Cardiac muscle cell (in vitro differentiated cells and primary cell): ENCODE measurements at regions not wholly inside any gene's neighbourhood (a gene's known extent, or its start where the extent isn't known, plus 50 kb on each side); places are given as distances from the start of the nearest gene placed in this dataset.

Experiments
- DNase-seq, 2 donors: peaks; one replicate each; pipeline versions ENCODE4 v3.0.0 to v3.0.0-alpha.2; 2010 to 2017; ENCODE audit warnings: low read depth in 1 of 2, low spot score in 1 of 2
- H3K27ac ChIP-seq: fragments of 200-600 bp; sonication (generic); 2 replicates; pipeline ENCODE4 v1.5.1; 2016
- H3K27me3 ChIP-seq: fragments of 200-600 bp; sonication (generic); 2 replicates; pipeline ENCODE4 v1.6.0; 2016; ENCODE audit warnings: control low read depth
- H3K36me3 ChIP-seq: fragments of 200-600 bp; sonication (generic); 2 replicates; pipeline ENCODE4 v1.5.1; 2016; ENCODE audit warnings: control low read depth
- H3K4me1 ChIP-seq: fragments of 200-600 bp; sonication (generic); 2 replicates; pipeline ENCODE4 v1.8.1; 2017; ENCODE audit warnings: low read depth, mild to moderate bottlenecking, mixed run types
- H3K4me3 ChIP-seq: fragments of 200-600 bp; sonication (generic); 2 replicates; pipeline ENCODE4 v1.5.1; 2016; ENCODE audit warnings: mild to moderate bottlenecking
- H3K9me3 ChIP-seq: fragments of 200-600 bp; sonication (generic); 2 replicates; pipeline ENCODE4 v1.5.1; 2017; ENCODE audit warnings: low read depth, mild to moderate bottlenecking, control low read depth
- CTCF ChIP-seq: IDR thresholded peaks from 2 replicates; pipeline ENCODE4 v1.5.1; 2012; ENCODE audit warnings: low read depth, mild to moderate bottlenecking, low read length

DNA sequence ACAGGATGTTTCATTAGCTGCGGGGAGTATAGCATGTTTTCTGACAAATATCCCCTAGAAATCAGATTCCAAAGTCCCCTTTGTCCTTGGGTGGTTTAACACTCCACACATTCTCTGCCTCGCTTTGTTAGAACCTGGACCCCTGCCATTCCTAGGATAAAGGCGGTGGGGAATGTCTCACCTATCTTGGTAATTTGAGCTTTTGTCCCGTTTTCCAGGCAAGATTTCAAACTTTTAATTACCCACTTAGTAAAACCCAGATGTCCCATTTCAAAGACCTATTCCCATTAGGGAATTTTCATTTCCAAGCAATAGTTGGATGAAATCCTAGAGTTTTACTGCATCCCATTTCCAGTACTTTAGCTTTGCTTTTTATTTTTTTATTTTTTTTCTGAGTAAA, 501.0 kb upstream of the MAP3K7 start:
- Histone ChIP-seq H3K36me3 (no peaks in the 10 kb centered on the region), H3K9me3 (no peaks in the 10 kb centered on the region), H3K27ac (no peak overlapping the region), H3K4me1 (no peaks in the 10 kb centered on the region), H3K4me3 (no peak overlapping the region), H3K27me3 (no peaks in the 10 kb centered on the region)
- TF ChIP-seq CTCF = no peak
- DNase-seq = no peak

GRCh38 chr6:91083211-91083610, 496.3 kb upstream of the MAP3K7 start:
- H3K27me3 ChIP-seq = no peaks in the 10 kb centered on the region
- no peaks in the 10 kb centered on the region for H3K9me3 ChIP-seq
- no peaks in the 10 kb centered on the region for H3K36me3 ChIP-seq
- DNase-seq = peak in 1 of 2 donors; percentile 56
- H3K4me1 ChIP-seq = no peaks in the 10 kb centered on the region
- no peak overlapping the region for H3K27ac ChIP-seq
- H3K4me3 ChIP-seq = no peak overlapping the region
- TF ChIP-seq CTCF = no peak

DNA sequence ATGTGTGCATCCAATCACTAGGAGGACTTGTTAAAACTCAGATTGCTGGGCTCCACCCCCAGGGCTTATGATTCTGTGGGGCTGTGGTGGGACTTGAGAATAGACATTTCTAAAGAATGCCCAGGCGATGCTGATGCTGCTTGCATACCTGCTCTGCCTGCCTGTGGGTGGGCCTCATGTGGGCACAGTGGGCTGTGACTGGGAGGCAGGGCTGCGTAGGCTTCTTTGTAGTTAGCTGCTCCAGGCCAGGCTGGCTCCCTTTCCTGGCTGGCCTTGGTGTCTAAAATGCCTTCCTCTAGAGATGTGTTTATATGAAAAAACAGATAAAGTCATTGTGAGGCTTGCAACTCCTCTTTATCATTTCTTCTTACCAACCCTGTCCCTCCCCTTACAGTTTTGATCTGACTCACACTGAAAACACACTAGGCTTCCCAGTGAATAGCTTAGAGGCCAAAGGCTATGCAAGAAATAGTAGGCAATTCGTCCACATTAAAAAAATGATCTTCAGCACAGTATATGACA, 495.5 kb upstream of the MAP3K7 start:
- Histone ChIP-seq H3K4me1 (no peaks in the 10 kb centered on the region), H3K27me3 (no peaks in the 10 kb centered on the region), H3K9me3 (no peaks in the 10 kb centered on the region), H3K4me3 (no peak overlapping the region), H3K36me3 (no peaks in the 10 kb centered on the region), H3K27ac (no peak overlapping the region)
- TF ChIP-seq CTCF = no peak
- peak in 1 of 2 donors; percentile 59 for DNase-seq

GRCh38 chr6:91081452-91082067, 494.7 kb upstream of the MAP3K7 start:
- Histone ChIP-seq H3K36me3 (no peaks in the 10 kb centered on the region), H3K27ac (no peak overlapping the region), H3K9me3 (no peaks in the 10 kb centered on the region), H3K27me3 (no peaks in the 10 kb centered on the region), H3K4me3 (no peak overlapping the region), H3K4me1 (no peaks in the 10 kb centered on the region)
- peak; percentile 66 for TF ChIP-seq CTCF
- DNase-seq = peak; percentile 69 to 82

- no peak for TF ChIP-seq CTCF
- Histone ChIP-seq H3K36me3 (no peaks in the 10 kb centered on the region), H3K9me3 (no peaks in the 10 kb centered on the region), H3K4me1 (peaks cover 5% of the 10 kb centered on the region), H3K27me3 (no peaks in the 10 kb centered on the region), H3K27ac (no peak overlapping the region), H3K4me3 (no peak overlapping the region)
- DNase-seq = no peak
Observed at GRCh38 chr6:91080871-91081270, 494.0 kb upstream of the MAP3K7 start.
